ENCODE measurements at regions not wholly inside any gene's neighbourhood (a gene's known extent, or its start where the extent isn't known, plus 50 kb on each side); places are given as distances from the start of the nearest gene placed in this dataset.

GRCh38 chr14:58718226-58719205, 80.8 kb downstream of the DACT1 start:
- no peak for TF ChIP-seq ZNF274 (IDR thresholded peaks at IDR 0.05; ENCODE audit: low read depth, low read length)
- H3K4me3 ChIP-seq (ENCODE audit: low read length): no peak overlapping the region

GRCh38 chr14:58721723-58722122, 84.0 kb downstream of the DACT1 start:
- no peak for TF ChIP-seq ZNF274 (IDR thresholded peaks at IDR 0.05; ENCODE audit: low read depth, low read length)
- no peak overlapping the region for H3K4me3 ChIP-seq (ENCODE audit: low read length)

- no peak overlapping the region for H3K4me3 ChIP-seq (ENCODE audit: low read length)
- TF ChIP-seq ZNF274 (IDR thresholded peaks at IDR 0.05; ENCODE audit: low read depth, low read length): no peak
Measured at GRCh38 chr14:58722441-58722840, 84.7 kb downstream of the DACT1 start.

- TF ChIP-seq ZNF274 (IDR thresholded peaks at IDR 0.05; ENCODE audit: low read depth, low read length): no peak
- no peak overlapping the region for H3K4me3 ChIP-seq (ENCODE audit: low read length)
Measured at GRCh38 chr14:58724206-58724605, 86.4 kb downstream of the DACT1 start.

- H3K4me3 ChIP-seq (ENCODE audit: low read length): no peak overlapping the region
- TF ChIP-seq ZNF274 (IDR thresholded peaks at IDR 0.05; ENCODE audit: low read depth, low read length): no peak
Measured at GRCh38 chr14:58724702-58725101, 86.9 kb downstream of the DACT1 start.

GRCh38 chr14:58725226-58725625, 87.5 kb downstream of the DACT1 start:
- no peak for TF ChIP-seq ZNF274 (IDR thresholded peaks at IDR 0.05; ENCODE audit: low read depth, low read length)
- H3K4me3 ChIP-seq (ENCODE audit: low read length): no peak overlapping the region

- no peak overlapping the region for H3K4me3 ChIP-seq (ENCODE audit: low read length)
- no peak for TF ChIP-seq ZNF274 (IDR thresholded peaks at IDR 0.05; ENCODE audit: low read depth, low read length)
Measured at GRCh38 chr14:58725871-58726270, 88.1 kb downstream of the DACT1 start.

GRCh38 chr14:58730792-58731464, 93.2 kb downstream of the DACT1 start:
- no peak for TF ChIP-seq ZNF274 (IDR thresholded peaks at IDR 0.05; ENCODE audit: low read depth, low read length)
- H3K4me3 ChIP-seq (ENCODE audit: low read length): no peak overlapping the region

- H3K4me3 ChIP-seq (ENCODE audit: low read length): no peak overlapping the region
- TF ChIP-seq ZNF274 (IDR thresholded peaks at IDR 0.05; ENCODE audit: low read depth, low read length): no peak
Measured at GRCh38 chr14:58731465-58732293, 93.9 kb downstream of the DACT1 start.

- H3K4me3 ChIP-seq (ENCODE audit: low read length): no peak overlapping the region
- no peak for TF ChIP-seq ZNF274 (IDR thresholded peaks at IDR 0.05; ENCODE audit: low read depth, low read length)
Measured at GRCh38 chr14:58732387-58732786, 94.6 kb downstream of the DACT1 start.

- H3K4me3 ChIP-seq (ENCODE audit: low read length): no peak overlapping the region
- TF ChIP-seq ZNF274 (IDR thresholded peaks at IDR 0.05; ENCODE audit: low read depth, low read length): no peak
Measured at GRCh38 chr14:58733451-58734208, 95.9 kb downstream of the DACT1 start.

- no peak overlapping the region for H3K4me3 ChIP-seq (ENCODE audit: low read length)
- no peak for TF ChIP-seq ZNF274 (IDR thresholded peaks at IDR 0.05; ENCODE audit: low read depth, low read length)
Measured at GRCh38 chr14:58735596-58735995, 97.8 kb downstream of the DACT1 start.

- no peak for TF ChIP-seq ZNF274 (IDR thresholded peaks at IDR 0.05; ENCODE audit: low read depth, low read length)
- no peak overlapping the region for H3K4me3 ChIP-seq (ENCODE audit: low read length)
Measured at GRCh38 chr14:58736606-58737005, 98.8 kb downstream of the DACT1 start.
